ENCODE measurements at regions not wholly inside any gene's neighbourhood (a gene's known extent, or its start where the extent isn't known, plus 50 kb on each side); places are given as distances from the start of the nearest gene placed in this dataset.

GRCh38 chr5:159447116-159447515 lies 116.8 kb upstream of the IL12B start:
- Histone ChIP-seq H3K4me3 (no peak overlapping the region), H3K27ac (no peak overlapping the region), H3K9me3 (replicated peaks in 1 of 3) (no peaks in the 10 kb centered on the region), H3K4me1 (replicated peaks in 1 of 2) (peaks cover 5 to 13% of the 10 kb centered on the region in 2 donors), H3K36me3 (replicated peaks in 1 of 2) (no peaks in the 10 kb centered on the region), H3K27me3 (no peaks in the 10 kb centered on the region)
- intact Hi-C loops (cut with DNase I) = loop anchor here in 1 of 2 donors (5.0 kb wide), 1 partner anchor 540 kb away; no protein-coding TSS in a partner anchor
- 90 to 96% (median 93%) methylated on average over 1 of the region's 1 CpG for WGBS, 4 donors
- no peak for TF ChIP-seq POLR2A (IDR thresholded peaks at IDR 0.05)
- no peak for TF ChIP-seq CTCF (IDR thresholded peaks at IDR 0.05)
- no peak for DNase-seq

GRCh38 chr5:159448841-159449407 lies 118.6 kb upstream of the IL12B start:
- WGBS, 4 donors = 85 to 91% (median 89%) methylated on average over 5 of the region's 5 CpGs
- Histone ChIP-seq H3K4me1 (replicated peaks in 1 of 2) (peaks cover 5 to 13% of the 10 kb centered on the region in 2 donors), H3K4me3 (no peak overlapping the region), H3K27ac (no peak overlapping the region), H3K36me3 (replicated peaks in 1 of 2) (no peaks in the 10 kb centered on the region), H3K9me3 (replicated peaks in 1 of 3) (no peaks in the 10 kb centered on the region), H3K27me3 (no peaks in the 10 kb centered on the region)
- intact Hi-C loops (cut with DNase I) = loop anchor here in 1 of 2 donors (5.0 kb wide), 1 partner anchor 538 kb away; no protein-coding TSS in a partner anchor
- TF ChIP-seq CTCF (IDR thresholded peaks at IDR 0.05) (no peak), POLR2A (IDR thresholded peaks at IDR 0.05) (no peak)
- DNase-seq = no peak

GRCh38 chr5:159449925-159450324 lies 119.6 kb upstream of the IL12B start:
- intact Hi-C loops (cut with DNase I) = loop anchor here in 1 of 2 donors (5.0 kb wide), 2 partner anchors 57 to 537 kb away; no protein-coding TSS in a partner anchor
- peak in 6 of 7 donors; percentile 30 to 63 (median 44) for DNase-seq
- H3K36me3 ChIP-seq (replicated peaks in 1 of 2) = no peaks in the 10 kb centered on the region
- peak overlapping the region in 1 of 5 donors; percentile 77 for H3K27ac ChIP-seq
- H3K4me3 ChIP-seq = no peak overlapping the region
- WGBS, 4 donors = 68 to 78% (median 69%) methylated on average over 7 of the region's 7 CpGs
- no peak for TF ChIP-seq CTCF (IDR thresholded peaks at IDR 0.05)
- TF ChIP-seq POLR2A (IDR thresholded peaks at IDR 0.05) = no peak
- no peaks in the 10 kb centered on the region for H3K9me3 ChIP-seq (replicated peaks in 1 of 3)
- no peaks in the 10 kb centered on the region for H3K27me3 ChIP-seq
- H3K4me1 ChIP-seq (replicated peaks in 1 of 2) = peaks cover 5 to 13% of the 10 kb centered on the region in 2 donors

GRCh38 chr5:159450417-159450816 lies 120.1 kb upstream of the IL12B start:
- Histone ChIP-seq H3K27ac (peak overlapping the region in 3 of 5 donors; percentile 76 to 79 (median 77)), H3K27me3 (no peaks in the 10 kb centered on the region), H3K36me3 (replicated peaks in 1 of 2) (no peaks in the 10 kb centered on the region), H3K4me3 (no peak overlapping the region), H3K4me1 (replicated peaks in 1 of 2) (peaks cover 5 to 13% of the 10 kb centered on the region in 2 donors), H3K9me3 (replicated peaks in 1 of 3) (no peaks in the 10 kb centered on the region)
- WGBS, 4 donors = 82 to 94% (median 91%) methylated on average over 1 to 4 of the region's 4 CpGs
- no peak for TF ChIP-seq POLR2A (IDR thresholded peaks at IDR 0.05)
- TF ChIP-seq CTCF (IDR thresholded peaks at IDR 0.05) = no peak
- DNase-seq = no peak
- intact Hi-C loops (cut with DNase I) = loop anchor here in 1 of 2 donors (5.0 kb wide), 1 partner anchor 57 kb away; no protein-coding TSS in a partner anchor
